Astrocyte (in vitro differentiated cells and primary cell): ENCODE measurements at regions not wholly inside any gene's neighbourhood (a gene's known extent, or its start where the extent isn't known, plus 50 kb on each side); places are given as distances from the start of the nearest gene placed in this dataset.

Source experiments
- DNase-seq: peaks from one replicate; pipeline ENCODE4 v3.0.0-alpha.2; 2010; ENCODE audit warnings: low read depth
- FAIRE-seq: peaks from 2 replicates; lab custom pipeline; 2011; peaks lifted over from hg19 to GRCh38; lab: Jason Lieb, UNC
- H2AFZ ChIP-seq: 2 replicates; pipeline ENCODE4 v1.6.0; 2012; ENCODE audit warnings: low read depth, low read length, inconsistent platforms
- H3K27ac ChIP-seq: 2 replicates; pipeline ENCODE4 v1.5.1; 2011; ENCODE audit warnings: low read depth, low read length, inconsistent platforms
- H3K27me3 ChIP-seq: 2 replicates; pipeline ENCODE4 v1.6.0; 2011; ENCODE audit warnings: low read length, inconsistent platforms; ENCODE audit not compliant: insufficient read depth
- H3K36me3 ChIP-seq: 2 replicates; pipeline ENCODE4 v1.5.1; 2011; ENCODE audit warnings: low read length, inconsistent platforms; ENCODE audit not compliant: insufficient read depth
- H3K4me1 ChIP-seq: 2 replicates; pipeline ENCODE4 v1.5.1; 2011; ENCODE audit warnings: low read length, inconsistent platforms; ENCODE audit not compliant: insufficient read depth
- H3K4me2 ChIP-seq: 2 replicates; pipeline ENCODE4 v1.6.0; 2012; ENCODE audit warnings: low read length, inconsistent platforms
- H3K4me3 ChIP-seq: 2 replicates; pipeline ENCODE4 v1.5.1; 2011; ENCODE audit warnings: low read depth, mild to moderate bottlenecking, low read length, inconsistent platforms; ENCODE audit not compliant: insufficient read depth
- H3K79me2 ChIP-seq: 2 replicates; pipeline ENCODE4 v1.6.0; 2012; ENCODE audit warnings: mild to moderate bottlenecking, low read length, inconsistent platforms; ENCODE audit not compliant: insufficient read depth
- H3K9ac ChIP-seq: 2 replicates; pipeline ENCODE4 v1.6.0; 2012; ENCODE audit warnings: mild to moderate bottlenecking, low read length, inconsistent platforms
- H3K9me3 ChIP-seq: 2 replicates; pipeline ENCODE4 v1.5.1; 2012; ENCODE audit warnings: low read depth, mild to moderate bottlenecking, low read length, inconsistent platforms; ENCODE audit not compliant: insufficient read depth
- H4K20me1 ChIP-seq: 2 replicates; pipeline ENCODE4 v1.6.0; 2012; ENCODE audit warnings: low read length, inconsistent platforms; ENCODE audit not compliant: insufficient read depth
- H3K27ac Mint-ChIP-seq: one replicate; pipeline ENCODE4 v1.8.0; 2021; ENCODE audit warnings: mild to moderate bottlenecking, mixed read lengths; ENCODE audit not compliant: unreplicated experiment
- H3K27me3 Mint-ChIP-seq: one replicate; pipeline ENCODE4 v1.8.0; 2021; ENCODE audit warnings: low read depth, mixed read lengths; ENCODE audit not compliant: unreplicated experiment
- H3K36me3 Mint-ChIP-seq: one replicate; pipeline ENCODE4 v1.8.0; 2021; ENCODE audit warnings: low read depth, mixed read lengths; ENCODE audit not compliant: unreplicated experiment
- H3K4me1 Mint-ChIP-seq: one replicate; pipeline ENCODE4 v1.8.0; 2021; ENCODE audit warnings: low read depth, mixed read lengths; ENCODE audit not compliant: unreplicated experiment
- H3K4me3 Mint-ChIP-seq: one replicate; pipeline ENCODE4 v1.8.0; 2021; ENCODE audit warnings: mild to moderate bottlenecking, moderate library complexity, mixed read lengths; ENCODE audit not compliant: unreplicated experiment
- H3K9me3 Mint-ChIP-seq: one replicate; pipeline ENCODE4 v1.8.0; 2021; ENCODE audit warnings: mild to moderate bottlenecking, mixed read lengths; ENCODE audit not compliant: unreplicated experiment
- EZH2 ChIP-seq: IDR thresholded peaks from 2 replicates; pipeline ENCODE4 v1.6.1; 2012; ENCODE audit warnings: mild to moderate bottlenecking, low read length, inconsistent platforms; ENCODE audit not compliant: insufficient read depth
- TF ChIP-seq, protein P1 (sequence below): IDR thresholded peaks from 2 replicates; pipeline ENCODE4 v1.5.1; 2011; ENCODE audit warnings: low read depth, mild to moderate bottlenecking, inconsistent platforms, low read length, moderate library complexity; ENCODE audit not compliant: insufficient read depth

DNA sequence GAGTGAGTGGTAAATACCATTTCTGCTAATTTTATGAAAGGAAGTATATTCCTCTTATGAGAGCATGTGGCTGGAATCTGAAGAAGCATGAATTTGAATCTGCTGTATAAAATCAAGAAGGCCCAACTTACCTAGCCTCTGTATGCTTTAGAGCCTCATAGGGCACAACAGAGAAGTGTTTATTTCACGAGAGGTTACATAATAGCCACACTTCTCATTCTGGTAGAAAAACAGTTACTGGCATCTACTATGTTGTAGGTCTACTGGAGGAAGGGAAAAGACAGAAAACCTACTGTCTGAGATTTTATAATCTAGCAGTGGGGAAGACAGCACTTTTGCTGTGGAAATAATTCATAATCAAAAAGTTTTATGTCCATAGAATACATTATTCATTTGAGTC, 172.6 kb upstream of the ZNF608 start:
- H3K27me3 Mint-ChIP-seq = no peaks in the 10 kb centered on the region
- Histone ChIP-seq H3K79me2 (no peaks in the 10 kb centered on the region), H3K9ac (no peak overlapping the region), H3K4me1 (no peaks in the 10 kb centered on the region), H3K36me3 (no peaks in the 10 kb centered on the region), H3K4me3 (no peak overlapping the region), H3K27me3 (no peaks in the 10 kb centered on the region), H3K9me3 (no peaks in the 10 kb centered on the region), H4K20me1 (no peaks in the 10 kb centered on the region), H2AFZ (no peak overlapping the region), H3K27ac (no peak overlapping the region), H3K4me2 (no peak overlapping the region)
- peaks cover 2% of the 10 kb centered on the region for H3K4me1 Mint-ChIP-seq
- no peaks in the 10 kb centered on the region for H3K36me3 Mint-ChIP-seq
- no peak for TF ChIP-seq EZH2
- TF ChIP-seq, protein P1, sequence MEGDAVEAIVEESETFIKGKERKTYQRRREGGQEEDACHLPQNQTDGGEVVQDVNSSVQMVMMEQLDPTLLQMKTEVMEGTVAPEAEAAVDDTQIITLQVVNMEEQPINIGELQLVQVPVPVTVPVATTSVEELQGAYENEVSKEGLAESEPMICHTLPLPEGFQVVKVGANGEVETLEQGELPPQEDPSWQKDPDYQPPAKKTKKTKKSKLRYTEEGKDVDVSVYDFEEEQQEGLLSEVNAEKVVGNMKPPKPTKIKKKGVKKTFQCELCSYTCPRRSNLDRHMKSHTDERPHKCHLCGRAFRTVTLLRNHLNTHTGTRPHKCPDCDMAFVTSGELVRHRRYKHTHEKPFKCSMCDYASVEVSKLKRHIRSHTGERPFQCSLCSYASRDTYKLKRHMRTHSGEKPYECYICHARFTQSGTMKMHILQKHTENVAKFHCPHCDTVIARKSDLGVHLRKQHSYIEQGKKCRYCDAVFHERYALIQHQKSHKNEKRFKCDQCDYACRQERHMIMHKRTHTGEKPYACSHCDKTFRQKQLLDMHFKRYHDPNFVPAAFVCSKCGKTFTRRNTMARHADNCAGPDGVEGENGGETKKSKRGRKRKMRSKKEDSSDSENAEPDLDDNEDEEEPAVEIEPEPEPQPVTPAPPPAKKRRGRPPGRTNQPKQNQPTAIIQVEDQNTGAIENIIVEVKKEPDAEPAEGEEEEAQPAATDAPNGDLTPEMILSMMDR = no peak
- no peaks in the 10 kb centered on the region for H3K9me3 Mint-ChIP-seq
- DNase-seq (no peak), FAIRE-seq (no peak)
- H3K27ac Mint-ChIP-seq = no peak overlapping the region
- H3K4me3 Mint-ChIP-seq = no peak overlapping the region

DNA sequence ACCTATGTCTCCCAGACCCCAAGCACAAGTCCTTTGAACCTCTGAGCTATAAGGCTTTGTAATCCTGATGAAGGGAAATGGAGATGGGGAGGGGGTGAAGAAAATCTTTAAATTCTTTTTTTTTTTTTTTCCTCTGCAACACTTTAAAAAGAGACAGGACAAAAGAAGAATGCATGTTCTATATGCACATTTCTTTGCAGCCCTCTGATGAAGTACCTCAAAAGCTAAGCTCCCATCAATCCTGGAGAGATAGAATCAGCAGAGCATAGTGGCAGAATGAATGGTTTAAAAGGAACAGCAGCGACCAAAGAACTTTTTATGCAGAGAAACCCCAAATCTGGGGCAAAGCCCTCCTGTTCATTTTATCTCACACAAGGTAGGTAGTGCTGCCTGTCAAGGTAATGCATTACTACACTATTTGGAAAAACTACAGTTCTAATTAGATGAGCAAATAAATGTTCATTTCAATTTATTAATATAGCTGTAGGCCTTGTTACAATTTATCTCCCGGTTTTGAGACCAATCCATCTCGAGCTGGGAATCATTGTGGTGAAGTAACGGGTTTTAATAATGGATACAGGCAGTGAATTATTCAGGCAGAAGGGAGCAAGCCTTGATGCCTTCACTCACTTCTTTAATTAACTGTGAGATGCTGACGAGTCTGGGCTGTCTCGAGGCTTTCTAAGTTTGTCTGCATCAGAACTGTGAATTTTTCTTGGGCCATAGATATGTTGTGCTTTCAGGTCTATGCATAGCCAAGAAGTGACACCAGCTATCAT, 173.5 kb upstream of the ZNF608 start:
- H3K36me3 Mint-ChIP-seq = no peaks in the 10 kb centered on the region
- Histone ChIP-seq H3K79me2 (no peaks in the 10 kb centered on the region), H4K20me1 (no peaks in the 10 kb centered on the region), H3K4me1 (no peaks in the 10 kb centered on the region), H3K4me3 (no peak overlapping the region), H3K36me3 (no peaks in the 10 kb centered on the region), H3K9me3 (no peaks in the 10 kb centered on the region), H3K9ac (no peak overlapping the region), H3K27ac (no peak overlapping the region), H2AFZ (no peak overlapping the region), H3K27me3 (no peaks in the 10 kb centered on the region), H3K4me2 (no peak overlapping the region)
- FAIRE-seq (no peak), DNase-seq (no peak)
- H3K9me3 Mint-ChIP-seq = peaks cover 3% of the 10 kb centered on the region
- peaks cover 2% of the 10 kb centered on the region for H3K4me1 Mint-ChIP-seq
- no peaks in the 10 kb centered on the region for H3K27me3 Mint-ChIP-seq
- TF ChIP-seq, protein P1 = no peak
- TF ChIP-seq EZH2 = no peak
- no peak overlapping the region for H3K4me3 Mint-ChIP-seq
- no peak overlapping the region for H3K27ac Mint-ChIP-seq
